Left lobe of liver (tissue), 2 donors: ENCODE measurements at regions not wholly inside any gene's neighbourhood (a gene's known extent, or its start where the extent isn't known, plus 50 kb on each side); places are given as distances from the start of the nearest gene placed in this dataset.

Source experiments
- ATAC-seq: fragments of 200-7000 bp; cut with Tn5 transposase; one replicate; pipeline ENCODE4 v1.9.1; 2020; ENCODE audit warnings: mild to moderate bottlenecking, moderate library complexity
- DNase-seq: peaks from one replicate; pipeline ENCODE4 v3.0.0-alpha.2; 2020; ENCODE audit warnings: low spot score
- donor health status: DM: no; HTN: no; CAD: no; lungs with moderate emphysema.
- donor health status: DM: no; HTN: yes; CAD: no.

- no peak for DNase-seq
- ATAC-seq, result no peak
Observed at GRCh38 chr6:1096967-1097765, 214.7 kb upstream of the FOXQ1 start.

GRCh38 chr6:1094306-1094705 lies 217.6 kb upstream of the FOXQ1 start:
- DNase-seq (no peak), ATAC-seq (no peak)

GRCh38 chr6:1091900-1092299 lies 220.0 kb upstream of the FOXQ1 start:
- no peak for ATAC-seq

GRCh38 chr6:1089859-1090258 lies 222.0 kb upstream of the FOXQ1 start:
- DNase-seq (no peak), ATAC-seq (no peak)

More at GRCh38 chr6:1091900-1092299, 220.0 kb upstream of the FOXQ1 start:
- DNase-seq, result no peak

GRCh38 chr6:1088492-1089001 lies 223.4 kb upstream of the FOXQ1 start:
- ATAC-seq, result no peak
- DNase-seq, result no peak

- DNase-seq (no peak), ATAC-seq (no peak)
Observed at GRCh38 chr6:1087154-1087843, 224.6 kb upstream of the FOXQ1 start.

- ATAC-seq (no peak), DNase-seq (no peak)
Observed at GRCh38 chr6:1086446-1087153, 225.3 kb upstream of the FOXQ1 start.

GRCh38 chr6:1082285-1082935 lies 229.5 kb upstream of the FOXQ1 start:
- DNase-seq (no peak), ATAC-seq (no peak)

- ATAC-seq (no peak), DNase-seq (no peak)
Observed at GRCh38 chr6:1081551-1082284, 230.2 kb upstream of the FOXQ1 start.

- ATAC-seq (no peak), DNase-seq (no peak)
Observed at GRCh38 chr6:1080453-1081337, 231.2 kb upstream of the FOXQ1 start.

- ATAC-seq (no peak), DNase-seq (no peak)
Observed at GRCh38 chr6:1079525-1079924, 232.4 kb upstream of the FOXQ1 start.

GRCh38 chr6:1077478-1078416 lies 234.2 kb upstream of the FOXQ1 start:
- ATAC-seq (no peak), DNase-seq (no peak)

- ATAC-seq, result no peak
- no peak for DNase-seq
Observed at GRCh38 chr6:1076531-1077459, 235.1 kb upstream of the FOXQ1 start.

GRCh38 chr6:1075880-1076279 lies 236.0 kb upstream of the FOXQ1 start:
- no peak for DNase-seq
- ATAC-seq, result peak; percentile 33

- ATAC-seq, result no peak
- no peak for DNase-seq
Observed at GRCh38 chr6:1075444-1075843, 236.5 kb upstream of the FOXQ1 start.

- ATAC-seq, result no peak
- no peak for DNase-seq
Observed at GRCh38 chr6:1070085-1070521, 241.8 kb upstream of the FOXQ1 start.

GRCh38 chr6:1068905-1069304 lies 243.0 kb upstream of the FOXQ1 start:
- DNase-seq, result no peak

More at GRCh38 chr6:1068905-1069304, 243.0 kb upstream of the FOXQ1 start:
- no peak for ATAC-seq
